K562 (cell line): ENCODE measurements at regions not wholly inside any gene's neighbourhood (a gene's known extent, or its start where the extent isn't known, plus 50 kb on each side); places are given as distances from the start of the nearest gene placed in this dataset.

ENCODE experiments used
- ATAC-seq: fragments of 200-7000 bp; cut with Tn5 transposase; 3 replicates; pipeline ENCODE4 v1.9.1; 2020; ENCODE audit warnings: moderate library complexity
- BruUV-seq: library from RNA; stranded (reverse); fragments of 400-500 nt; replicated peaks from 2 replicates; lab custom pipeline; 2021; lab: Mats Ljungman, UMichigan
- CTCF ChIA-PET: fragments of 300-600 bp; formaldehyde crosslinking; extraction: SDS; loops from one replicate; lab custom pipeline; 2021; ENCODE audit warnings: low intra/inter-chr PET ratio; lab: Yijun Ruan, JAX
- POLR2A ChIA-PET: fragments of 300-600, 350-650 bp; sonication (Branson Sonifier 250); formaldehyde crosslinking; extraction: SDS; loops from one replicate; lab custom pipeline; 2021; ENCODE audit warnings: antibody characterized with exemption, inconsistent platforms; lab: Yijun Ruan, JAX
- DNase-seq, 4 experiments: peaks; one replicate each; pipeline versions ENCODE4 v3.0.0 to v3.0.0-alpha.2; 2011 to 2018; ENCODE audit warnings: low spot score in 3 of 4, mixed read lengths in 3 of 4; ENCODE audit errors: extremely low read depth in 1 of 4
- FAIRE-seq: peaks from 2 replicates; lab custom pipeline; 2011; peaks lifted over from hg19 to GRCh38; lab: Jason Lieb, UNC
- H2AFZ ChIP-seq: 2 replicates; pipeline ENCODE4 v1.6.0; 2011; ENCODE audit warnings: low read depth, low read length, control low read depth, inconsistent platforms
- H3K27ac ChIP-seq: fragments of 200-600 bp; 3 replicates; pipeline ENCODE4 v1.8.0; 2011; ENCODE audit warnings: low read depth, mild to moderate bottlenecking, control low read depth, inconsistent platforms, low read length, moderate library complexity, mixed read lengths; ENCODE audit errors: extremely low read depth
- H3K27me3 ChIP-seq, 2 experiments: fragments of 300-600 bp in 1 of 2; 2 replicates in 1 of 2; 3 replicates in 1 of 2; pipeline versions ENCODE4 v1.6.0 to v1.8.0; 2011; ENCODE audit warnings: inconsistent platforms in 2 of 2, low read length in 2 of 2, mild to moderate bottlenecking in 1 of 2, mixed read lengths in 1 of 2, moderate library complexity in 1 of 2; ENCODE audit not compliant: control insufficient read depth in 2 of 2, insufficient read depth in 2 of 2
- H3K36me3 ChIP-seq: fragments of 300-600 bp; 3 replicates; pipeline ENCODE4 v1.8.0; 2011; ENCODE audit warnings: mild to moderate bottlenecking, low read length, inconsistent platforms; ENCODE audit not compliant: control insufficient read depth, insufficient read depth
- H3K4me1 ChIP-seq, 2 experiments: fragments of 200-600 bp in 1 of 2; replicated peaks in 1 of 2; 2 replicates in 1 of 2; 3 replicates in 1 of 2; pipeline versions ENCODE4 v1.5.1 to v1.8.0; 2011; ENCODE audit warnings: inconsistent platforms in 2 of 2, low read length in 2 of 2, mild to moderate bottlenecking in 1 of 2, mixed read lengths in 1 of 2, moderate library complexity in 1 of 2; ENCODE audit not compliant: control insufficient read depth in 2 of 2, insufficient read depth in 2 of 2
- H3K4me2 ChIP-seq: 2 replicates; pipeline ENCODE4 v1.6.1; 2011; ENCODE audit warnings: low read length, control low read depth, inconsistent platforms, mixed read lengths; ENCODE audit not compliant: insufficient read depth
- H3K4me3 ChIP-seq: fragments of 200-600 bp; sonication (generic), shearing (Covaris generic); 2 replicates; pipeline ENCODE4 v1.5.1; 2016; ENCODE audit warnings: control low read depth, inconsistent platforms
- H3K79me2 ChIP-seq: fragments of 200-600 bp; 3 replicates; pipeline ENCODE4 v1.8.0; 2011; ENCODE audit warnings: low read length, inconsistent platforms; ENCODE audit not compliant: control insufficient read depth, insufficient read depth
- H3K9ac ChIP-seq, 2 experiments: 2 replicates each; pipeline versions ENCODE4 v1.6.0 to v1.6.1; 2011; ENCODE audit warnings: low read depth in 2 of 2, low read length in 2 of 2, control low read depth in 1 of 2, inconsistent platforms in 1 of 2, mild to moderate bottlenecking in 1 of 2, mixed read lengths in 1 of 2; ENCODE audit not compliant: insufficient read depth in 1 of 2
- H3K9me1 ChIP-seq: one replicate; pipeline ENCODE4 v1.6.0; 2011; ENCODE audit warnings: inconsistent platforms, mild to moderate bottlenecking, low read length, moderate library complexity; ENCODE audit not compliant: control insufficient read depth, insufficient read depth
- H3K9me3 ChIP-seq: replicated peaks from 2 replicates; pipeline ENCODE4 v1.5.1; 2011; ENCODE audit warnings: low read depth, low read length, inconsistent platforms; ENCODE audit not compliant: control insufficient read depth, insufficient read depth
- H4K20me1 ChIP-seq: replicated peaks from 2 replicates; pipeline ENCODE4 v1.6.1; 2011; ENCODE audit warnings: low read length, inconsistent platforms, mixed read lengths; ENCODE audit not compliant: control insufficient read depth, insufficient read depth
- GTF3C2 ChIP-seq: IDR thresholded peaks from 3 replicates; pipeline ENCODE4 v1.6.1; 2011; ENCODE audit warnings: borderline replicate concordance, mild to moderate bottlenecking, moderate library complexity; ENCODE audit not compliant: insufficient read length; ENCODE audit errors: extremely low read depth
- KLF10 ChIP-seq: fragments of 250-450 bp; sonication (Bioruptor Pico); IDR thresholded peaks from 2 replicates; pipeline ENCODE4 v1.6.1; 2021; ENCODE audit warnings: matching md5 sums
- MBD1 ChIP-seq: fragments of 250-450 bp; sonication (Bioruptor Pico); IDR thresholded peaks from 2 replicates; pipeline ENCODE4 v1.8.0; 2022; ENCODE audit warnings: inconsistent platforms
- WGBS: fragments of 100-300 bp; shearing (Covaris generic); methylation state at CpG from one replicate; pipeline ENCODE4 v1.1.6; 2016; ENCODE audit warnings: low coverage, mixed read lengths; ENCODE audit not compliant: insufficient coverage; ENCODE audit errors: missing lambda C conversion rate; 5-methylcytosine and 5-hydroxymethylcytosine counted together
- in situ Hi-C: fragments of 300-500 bp; cut with MboI; formaldehyde crosslinking; loops from 4 replicates; pipeline ENCODE4 v1.15.0; 2018; ENCODE audit warnings: inconsistent platforms, mixed read lengths
- intact Hi-C: fragments of 100-400 bp; cut with micrococcal nuclease; formaldehyde crosslinking; loops from 2 replicates; pipeline ENCODE4 v1.14.2; 2022

GRCh38 chr4:18795794-18796193, 774.2 kb upstream of the LCORL start (continued):
- TF ChIP-seq MBD1 (CRISPR knock-in tag) = no peak
- TF ChIP-seq, all 486 proteins: peak for 0

GRCh38 chr4:18777190-18777930, 755.8 kb upstream of the LCORL start:
- H3K9ac ChIP-seq = no peak overlapping the region
- DNase-seq (no peak), ATAC-seq (no peak), FAIRE-seq (no peak)
- H3K4me1 ChIP-seq = no peaks in the 10 kb centered on the region
- ChIA-PET POLR2A (no interaction called here), CTCF (no interaction called here)
- no peaks in the 10 kb centered on the region for H4K20me1 ChIP-seq
- no peak overlapping the region for H3K4me2 ChIP-seq
- 1% methylated on average over 4 of the region's 4 CpGs for WGBS
- H3K79me2 ChIP-seq = no peaks in the 10 kb centered on the region
- no peaks in the 10 kb centered on the region for H3K9me3 ChIP-seq
- BruUV-seq = no TSS peak
- in situ Hi-C loops (no loop called here), intact Hi-C loops (no loop called here)
- TF ChIP-seq GTF3C2 (no peak), KLF10 (CRISPR knock-in tag) (no peak)
- H3K27me3 ChIP-seq = no peaks in the 10 kb centered on the region
- no peak overlapping the region for H3K27ac ChIP-seq
- no peaks in the 10 kb centered on the region for H3K9me1 ChIP-seq
- H3K4me3 ChIP-seq = no peak overlapping the region
- H2AFZ ChIP-seq = no peak overlapping the region
- no peaks in the 10 kb centered on the region for H3K36me3 ChIP-seq
